Panc1 (cell line): ENCODE measurements at regions not wholly inside any gene's neighbourhood (a gene's known extent, or its start where the extent isn't known, plus 50 kb on each side); places are given as distances from the start of the nearest gene placed in this dataset.

Experiments used
- ATAC-seq: fragments of 200-7000 bp; cut with Tn5 transposase; 2 replicates; pipeline ENCODE4 v1.9.1; 2020; ENCODE audit warnings: mild to moderate bottlenecking, moderate library complexity
- BruUV-seq: library from RNA; stranded (reverse); fragments of 400-500 nt; replicated peaks from 2 replicates; lab custom pipeline; 2021; lab: Mats Ljungman, UMichigan
- CTCF ChIA-PET: fragments of 300-600 bp; sonication (Branson Sonifier 250); formaldehyde crosslinking; loops from one replicate; lab custom pipeline; 2022; ENCODE audit warnings: antibody characterized with exemption; lab: Charles Lee
- POLR2A ChIA-PET: fragments of 300-600 bp; sonication (Branson Sonifier 250); formaldehyde crosslinking; loops from one replicate; lab custom pipeline; 2022; ENCODE audit warnings: antibody characterized with exemption; lab: Charles Lee
- DNase-seq: peaks from one replicate; pipeline ENCODE4 v3.0.0-alpha.2; 2010; ENCODE audit warnings: low read depth, low spot score
- H3K27ac ChIP-seq: 2 replicates; pipeline ENCODE4 v1.5.1; 2011; ENCODE audit warnings: mild to moderate bottlenecking, low read length, inconsistent platforms
- H3K27me3 ChIP-seq: fragments of 200-500 bp; sonication (Bioruptor generic); 2 replicates; pipeline ENCODE4 v1.6.0; 2014; ENCODE audit warnings: low read length, inconsistent platforms; ENCODE audit not compliant: control insufficient read depth, insufficient read depth
- H3K36me3 ChIP-seq: fragments of 200-500 bp; sonication (Bioruptor generic); 2 replicates; pipeline ENCODE4 v1.5.1; 2014; ENCODE audit warnings: inconsistent platforms, mild to moderate bottlenecking, low read length, moderate library complexity; ENCODE audit not compliant: control insufficient read depth, insufficient read depth
- H3K4me1 ChIP-seq: 2 replicates; pipeline ENCODE4 v1.5.1; 2011; ENCODE audit warnings: inconsistent platforms, mild to moderate bottlenecking, low read length, moderate library complexity; ENCODE audit not compliant: control insufficient read depth, insufficient read depth
- H3K4me3 ChIP-seq, 2 experiments: 2 replicates each; pipeline ENCODE4 v1.5.1; 2011 to 2012; ENCODE audit warnings: low read depth in 2 of 2, low read length in 2 of 2, mild to moderate bottlenecking in 2 of 2, inconsistent platforms in 1 of 2, moderate library complexity in 1 of 2
- H3K9me3 ChIP-seq: fragments of 200-500 bp; sonication (Bioruptor generic); 2 replicates; pipeline ENCODE4 v1.5.1; 2014; ENCODE audit warnings: low read depth, mild to moderate bottlenecking, inconsistent platforms, low read length, moderate library complexity; ENCODE audit not compliant: control insufficient read depth, insufficient read depth
- CTCF ChIP-seq: fragments of 450-650 bp; IDR thresholded peaks from 2 replicates; pipeline ENCODE4 v1.5.1; 2017; ENCODE audit warnings: mild to moderate bottlenecking
- POLR2AphosphoS5 ChIP-seq: IDR thresholded peaks from 2 replicates; pipeline ENCODE4 v1.6.1; 2012; ENCODE audit warnings: mild to moderate bottlenecking, low read depth, low read length, moderate library complexity
- REST ChIP-seq, 2 experiments: IDR thresholded peaks; 2 replicates each; pipeline ENCODE4 v1.6.1; 2011 to 2012; ENCODE audit warnings: low read depth in 2 of 2, control low read depth in 1 of 2, low read length in 1 of 2, mild to moderate bottlenecking in 1 of 2, moderate library complexity in 1 of 2; ENCODE audit not compliant: insufficient read depth in 1 of 2
- SIN3A ChIP-seq: IDR thresholded peaks from 2 replicates; pipeline ENCODE4 v1.6.1; 2012; ENCODE audit warnings: low read depth, mild to moderate bottlenecking, low read length, moderate library complexity, borderline replicate concordance; ENCODE audit not compliant: insufficient read depth
- TCF7L2 ChIP-seq: IDR thresholded peaks from 2 replicates; pipeline ENCODE4 v1.6.1; 2011; ENCODE audit warnings: mild to moderate bottlenecking, low read depth, low read length, inconsistent platforms
- in situ Hi-C: cut with HindIII; loops from 2 replicates; pipeline ENCODE4 v1.10.0; 2016; ENCODE audit warnings: low sequenced_read_pairs, low pct_unique_long_range_greater_than_20kb
- intact Hi-C: fragments of 100-400 bp; cut with micrococcal nuclease; formaldehyde crosslinking; loops from one replicate; pipeline ENCODE4 v1.10.0; 2022; ENCODE audit not compliant: unreplicated experiment

- BruUV-seq: no TSS peak
- in situ Hi-C loops (no loop called here), intact Hi-C loops (no loop called here)
- ChIA-PET CTCF (no interaction called here), POLR2A (no interaction called here)
- no peaks in the 10 kb centered on the region for H3K27me3 ChIP-seq
- no peaks in the 10 kb centered on the region for H3K36me3 ChIP-seq
- ATAC-seq (no peak), DNase-seq (no peak)
- no peak overlapping the region for H3K27ac ChIP-seq
- no peaks in the 10 kb centered on the region for H3K4me1 ChIP-seq
- H3K9me3 ChIP-seq: no peaks in the 10 kb centered on the region
- H3K4me3 ChIP-seq: no peak overlapping the region
- TF ChIP-seq CTCF: no peak
- TF ChIP-seq SIN3A: no peak
- TF ChIP-seq REST (IDR thresholded peaks at IDR 0.05; ENCODE audit: insufficient read depth in 1 of 2, low read depth in 2 of 2, low read length in 1 of 2): no peak
- no peak for TF ChIP-seq TCF7L2
- TF ChIP-seq POLR2AphosphoS5: no peak
These were observed 90.2 kb upstream of the UNC5C start for GRCh38 chr4:95638920-95639501.

GRCh38 chr4:95637043-95637600 lies 88.3 kb upstream of the UNC5C start:
- no TSS peak for BruUV-seq
- in situ Hi-C loops: no loop called here
- H3K27ac ChIP-seq: no peak overlapping the region
- no peaks in the 10 kb centered on the region for H3K9me3 ChIP-seq
- H3K36me3 ChIP-seq: no peaks in the 10 kb centered on the region
- no peaks in the 10 kb centered on the region for H3K4me1 ChIP-seq
- no peak for ATAC-seq
- DNase-seq: no peak
- intact Hi-C loops: no loop called here
- H3K27me3 ChIP-seq: no peaks in the 10 kb centered on the region
- CTCF ChIA-PET: no interaction called here
- no peak overlapping the region for H3K4me3 ChIP-seq
- POLR2A ChIA-PET: no interaction called here
- TF ChIP-seq CTCF (peak; percentile 32; the same call in 1 of the 2 replicates), REST (IDR thresholded peaks at IDR 0.05; ENCODE audit: insufficient read depth in 1 of 2, low read depth in 2 of 2, low read length in 1 of 2) (no peak)
